H1 (cell line): ENCODE measurements at regions not wholly inside any gene's neighbourhood (a gene's known extent, or its start where the extent isn't known, plus 50 kb on each side); places are given as distances from the start of the nearest gene placed in this dataset.

Source experiments
- BRCA1 ChIP-seq: IDR thresholded peaks from 2 replicates; pipeline ENCODE4 v1.6.1; 2012; ENCODE audit warnings: low read depth, low read length, improper control_type of control experiment
- CBX5 ChIP-seq: fragments of 300-800, 300-1000 bp; sonication (generic); IDR thresholded peaks from 2 replicates; pipeline ENCODE4 v1.7.1; 2016; ENCODE audit warnings: antibody characterized with exemption, low read length, low read depth
- CEBPB ChIP-seq: IDR thresholded peaks from 2 replicates; pipeline ENCODE4 v1.6.1; 2012; ENCODE audit warnings: low read depth, low read length
- JUN ChIP-seq: IDR thresholded peaks from 2 replicates; pipeline ENCODE4 v1.6.1; 2011; ENCODE audit warnings: low read depth, mild to moderate bottlenecking, improper control_type of control experiment, low read length
- POLR2A ChIP-seq, 2 experiments: IDR thresholded peaks; 1 replicate in 1 of 2; 2 replicates in 1 of 2; pipeline ENCODE4 v1.6.1; 2011; ENCODE audit warnings: low read depth in 2 of 2, low read length in 2 of 2, mild to moderate bottlenecking in 2 of 2; ENCODE audit errors: control extremely low read depth in 1 of 2
- POU5F1 ChIP-seq: IDR thresholded peaks from 2 replicates; pipeline ENCODE4 v1.6.1; 2011; ENCODE audit warnings: low read depth, mild to moderate bottlenecking, low read length, moderate library complexity
- SIN3A ChIP-seq, 2 experiments: IDR thresholded peaks in 1 of 2; conservative IDR thresholded peaks in 1 of 2; 2 replicates each; pipeline ENCODE4 v1.6.1; 2011 to 2012; ENCODE audit warnings: low read length in 2 of 2, improper control_type of control experiment in 1 of 2, low read depth in 1 of 2, mild to moderate bottlenecking in 1 of 2
- SIX5 ChIP-seq: IDR thresholded peaks from 2 replicates; pipeline ENCODE4 v1.6.1; 2011; ENCODE audit warnings: mild to moderate bottlenecking, low read depth, low read length
- TAF1 ChIP-seq: IDR thresholded peaks from 2 replicates; pipeline ENCODE4 v1.6.1; 2011; ENCODE audit warnings: mild to moderate bottlenecking, low read depth, low read length
- TEAD4 ChIP-seq: IDR thresholded peaks from 2 replicates; pipeline ENCODE4 v1.6.1; 2012; ENCODE audit warnings: low read depth, low read length, inconsistent platforms, mixed read lengths
- YY1 ChIP-seq: IDR thresholded peaks from 2 replicates; pipeline ENCODE4 v1.6.1; 2011; ENCODE audit warnings: low read depth, mild to moderate bottlenecking, low read length
- TF ChIP-seq, protein P1 (sequence below), 3 experiments: IDR thresholded peaks; 1 replicate in 2 of 3; 2 replicates in 1 of 3; pipeline versions ENCODE4 v1.5.1 to v1.6.1; 2011; ENCODE audit warnings: low read length in 3 of 3, mild to moderate bottlenecking in 3 of 3, inconsistent platforms in 2 of 3, low read depth in 1 of 3, moderate library complexity in 1 of 3; ENCODE audit not compliant: insufficient read depth in 1 of 3; ENCODE audit errors: control extremely low read depth in 1 of 3

DNA sequence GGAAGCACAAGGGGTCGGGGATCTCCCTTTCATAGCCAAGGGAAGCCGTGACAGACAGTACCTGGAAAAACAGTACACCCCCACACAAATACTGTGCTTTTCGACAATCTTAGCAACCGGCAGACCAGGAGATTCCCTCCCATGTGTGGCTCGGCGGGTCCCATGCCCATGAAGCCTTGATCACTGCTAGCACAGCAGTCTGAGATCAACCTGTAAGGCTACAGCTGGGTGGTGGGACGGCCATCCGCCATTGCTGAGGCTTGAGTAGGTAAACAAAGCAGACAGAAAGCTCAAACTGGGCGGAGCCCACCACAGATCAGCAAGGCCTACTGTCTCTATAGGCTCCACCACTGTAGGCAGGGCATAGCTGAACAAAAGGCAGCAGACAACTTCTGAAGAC, 180.2 kb upstream of the SOX6 start:
- TF ChIP-seq CBX5 = no peak
- no peak for TF ChIP-seq BRCA1
- TF ChIP-seq, protein P1, sequence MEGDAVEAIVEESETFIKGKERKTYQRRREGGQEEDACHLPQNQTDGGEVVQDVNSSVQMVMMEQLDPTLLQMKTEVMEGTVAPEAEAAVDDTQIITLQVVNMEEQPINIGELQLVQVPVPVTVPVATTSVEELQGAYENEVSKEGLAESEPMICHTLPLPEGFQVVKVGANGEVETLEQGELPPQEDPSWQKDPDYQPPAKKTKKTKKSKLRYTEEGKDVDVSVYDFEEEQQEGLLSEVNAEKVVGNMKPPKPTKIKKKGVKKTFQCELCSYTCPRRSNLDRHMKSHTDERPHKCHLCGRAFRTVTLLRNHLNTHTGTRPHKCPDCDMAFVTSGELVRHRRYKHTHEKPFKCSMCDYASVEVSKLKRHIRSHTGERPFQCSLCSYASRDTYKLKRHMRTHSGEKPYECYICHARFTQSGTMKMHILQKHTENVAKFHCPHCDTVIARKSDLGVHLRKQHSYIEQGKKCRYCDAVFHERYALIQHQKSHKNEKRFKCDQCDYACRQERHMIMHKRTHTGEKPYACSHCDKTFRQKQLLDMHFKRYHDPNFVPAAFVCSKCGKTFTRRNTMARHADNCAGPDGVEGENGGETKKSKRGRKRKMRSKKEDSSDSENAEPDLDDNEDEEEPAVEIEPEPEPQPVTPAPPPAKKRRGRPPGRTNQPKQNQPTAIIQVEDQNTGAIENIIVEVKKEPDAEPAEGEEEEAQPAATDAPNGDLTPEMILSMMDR (IDR thresholded peaks at IDR 0.05; ENCODE audit: control extremely low read depth in 1 of 3, insufficient read depth in 1 of 3, low read depth in 1 of 3, low read length in 3 of 3) = no peak
- TF ChIP-seq YY1 = no peak
- no peak for TF ChIP-seq TEAD4
- no peak for TF ChIP-seq SIX5
- TF ChIP-seq POU5F1 = no peak
- no peak for TF ChIP-seq JUN
- TF ChIP-seq CEBPB = no peak
- no peak for TF ChIP-seq TAF1
- TF ChIP-seq POLR2A (IDR thresholded peaks at IDR 0.05; ENCODE audit: control extremely low read depth in 1 of 2, low read depth in 2 of 2, low read length in 2 of 2) = no peak
- TF ChIP-seq SIN3A (conservative IDR thresholded peaks at IDR 0.05 in 1 of 2, IDR thresholded peaks at IDR 0.05 in 1 of 2; ENCODE audit: low read depth in 1 of 2, low read length in 2 of 2) = no peak
